IPS DF 6.9 (cell line): ENCODE measurements at regions not wholly inside any gene's neighbourhood (a gene's known extent, or its start where the extent isn't known, plus 50 kb on each side); places are given as distances from the start of the nearest gene placed in this dataset.

Experiments used
- DNase-seq: peaks from one replicate; pipeline ENCODE4 v3.0.0-alpha.2; 2013; ENCODE audit warnings: low read depth, low spot score
- H3K27ac ChIP-seq: one replicate; pipeline ENCODE4 v1.5.1; 2013; ENCODE audit warnings: low read length, control low read depth
- H3K27me3 ChIP-seq: 2 replicates; pipeline ENCODE4 v1.6.1; 2013; ENCODE audit warnings: mild to moderate bottlenecking, low read length; ENCODE audit not compliant: control insufficient read depth, insufficient read depth
- H3K36me3 ChIP-seq: 2 replicates; pipeline ENCODE4 v1.6.1; 2013; ENCODE audit warnings: low read length; ENCODE audit not compliant: control insufficient read depth, insufficient read depth
- H3K4me1 ChIP-seq: 2 replicates; pipeline ENCODE4 v1.6.1; 2013; ENCODE audit warnings: low read length; ENCODE audit not compliant: control insufficient read depth, insufficient read depth
- H3K4me3 ChIP-seq: 2 replicates; pipeline ENCODE4 v1.5.1; 2013; ENCODE audit warnings: mild to moderate bottlenecking, low read length
- H3K9me3 ChIP-seq: 2 replicates; pipeline ENCODE4 v1.6.1; 2013; ENCODE audit warnings: low read length, inconsistent platforms; ENCODE audit not compliant: control insufficient read depth, insufficient read depth
- WGBS: extraction: QIAGEN DNeasy Blood & Tissue Kit; methylation state at CpG from one replicate; pipeline ENCODE4 v1.1.7; 2013; ENCODE audit warnings: mixed read lengths, missing lambda C conversion rate; ENCODE audit not compliant: insufficient read length, insufficient coverage; 5-methylcytosine and 5-hydroxymethylcytosine counted together

DNA sequence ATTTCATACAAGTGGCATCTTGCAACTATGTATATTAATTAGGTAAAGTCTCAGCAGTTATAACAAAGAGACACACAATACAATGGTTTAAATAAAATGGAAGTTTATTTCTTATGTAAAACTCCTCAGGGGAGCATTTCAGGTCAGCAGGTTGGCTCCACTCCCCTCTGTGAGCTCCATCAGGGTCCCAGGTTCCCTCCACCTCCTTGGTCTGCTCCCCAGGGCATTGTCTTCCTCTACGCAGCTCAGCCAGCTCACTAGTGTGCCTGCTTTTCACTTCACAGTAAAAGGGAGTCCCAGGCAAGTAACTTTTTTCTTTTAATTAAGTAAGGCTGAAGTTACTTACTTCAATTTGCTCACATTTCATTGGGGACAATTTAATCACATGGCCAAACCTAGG, 135.3 kb upstream of the FNDC3A start:
- no peaks in the 10 kb centered on the region for H3K4me1 ChIP-seq
- H3K4me3 ChIP-seq = no peak overlapping the region
- H3K9me3 ChIP-seq = no peaks in the 10 kb centered on the region
- no peaks in the 10 kb centered on the region for H3K36me3 ChIP-seq
- no peaks in the 10 kb centered on the region for H3K27me3 ChIP-seq
- no peak for DNase-seq
- no peak overlapping the region for H3K27ac ChIP-seq
- no CpG with 5 or more reads among the region's 1 CpG for WGBS

DNA sequence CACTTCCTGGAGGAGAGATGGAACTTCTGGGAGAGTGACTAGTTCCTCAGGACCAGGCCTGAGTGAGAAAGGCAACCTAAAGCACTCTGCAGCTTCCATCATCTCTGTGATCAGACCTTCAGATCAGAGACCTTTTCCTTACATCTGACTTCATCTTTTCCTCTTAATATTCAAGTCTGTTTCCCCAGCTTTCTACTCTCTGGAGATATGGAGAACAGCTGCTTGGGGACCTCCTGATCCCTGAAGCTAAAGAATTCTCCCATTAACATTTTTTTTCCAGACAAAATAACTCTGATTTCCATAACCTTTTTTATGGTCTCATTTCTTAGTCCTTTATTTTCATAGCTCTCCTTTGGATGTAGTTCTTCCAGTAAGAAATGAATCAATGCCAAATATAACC, 133.4 kb upstream of the FNDC3A start:
- no peaks in the 10 kb centered on the region for H3K9me3 ChIP-seq
- H3K27me3 ChIP-seq = no peaks in the 10 kb centered on the region
- H3K4me3 ChIP-seq = no peak overlapping the region
- no peak overlapping the region for H3K27ac ChIP-seq
- no peaks in the 10 kb centered on the region for H3K36me3 ChIP-seq
- no peaks in the 10 kb centered on the region for H3K4me1 ChIP-seq
- DNase-seq = no peak

DNA sequence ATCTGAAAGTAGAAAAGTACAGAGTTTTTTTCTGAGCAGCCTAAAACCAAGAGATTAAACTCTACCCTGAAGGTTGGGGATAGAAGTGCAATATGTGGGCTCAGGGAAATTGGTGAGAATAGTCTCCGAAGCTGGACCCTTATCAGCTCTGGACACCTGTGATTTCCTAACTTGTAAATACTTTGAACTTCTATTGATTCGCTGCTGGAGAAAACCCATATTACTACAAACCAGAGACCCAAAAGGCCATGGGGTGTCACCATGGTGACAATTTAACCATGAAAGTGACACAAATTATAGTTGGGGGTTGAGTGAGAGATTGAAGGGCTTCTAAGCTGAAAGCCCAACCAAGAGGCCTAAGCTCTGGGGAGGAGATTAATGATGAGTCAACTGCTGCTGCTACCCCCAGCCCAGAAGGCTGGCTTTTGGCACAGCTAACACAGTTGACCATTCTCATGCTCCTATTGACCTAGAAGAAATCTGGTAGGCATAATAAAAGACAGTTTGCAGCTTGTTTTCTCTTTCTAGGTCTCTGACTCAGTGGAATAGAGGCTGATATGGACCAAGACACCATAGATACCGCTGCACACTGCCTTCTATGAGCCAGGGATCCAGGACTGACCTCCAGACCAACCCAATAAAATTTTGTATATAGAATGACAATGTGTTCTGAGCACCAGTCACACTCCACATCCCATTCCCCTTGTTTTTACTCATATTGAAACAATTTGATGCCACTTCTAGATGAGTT, 131.9 kb upstream of the FNDC3A start:
- H3K27me3 ChIP-seq = no peaks in the 10 kb centered on the region
- H3K9me3 ChIP-seq = no peaks in the 10 kb centered on the region
- no peak for DNase-seq
- H3K4me3 ChIP-seq = no peak overlapping the region
- no peaks in the 10 kb centered on the region for H3K36me3 ChIP-seq
- no peaks in the 10 kb centered on the region for H3K4me1 ChIP-seq
- WGBS = no CpG with 5 or more reads among the region's 3 CpGs
- no peak overlapping the region for H3K27ac ChIP-seq

DNA sequence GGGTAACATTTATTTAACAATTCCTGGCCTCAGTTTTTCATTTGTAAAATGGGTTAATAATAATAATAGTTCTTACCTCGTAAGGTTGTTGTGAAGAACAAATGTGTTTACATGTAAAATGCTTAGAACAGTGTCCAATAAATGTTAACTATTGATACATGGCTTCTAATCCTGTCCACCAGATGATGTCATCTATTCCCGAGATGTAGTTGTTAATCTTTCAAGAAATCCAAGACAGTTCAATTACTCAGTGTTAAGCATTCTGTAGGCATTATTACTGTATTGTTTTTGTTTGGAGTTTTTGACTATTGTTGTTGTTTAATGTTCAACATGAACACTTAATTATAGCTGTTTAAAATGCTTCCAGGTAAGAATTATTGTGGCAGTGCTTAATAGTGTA, 131.0 kb upstream of the FNDC3A start:
- Histone ChIP-seq H3K4me1 (no peaks in the 10 kb centered on the region; the same call in 1 of the 2 replicates), H3K27ac (no peak overlapping the region), H3K27me3 (no peaks in the 10 kb centered on the region), H3K4me3 (no peak overlapping the region), H3K36me3 (no peaks in the 10 kb centered on the region), H3K9me3 (no peaks in the 10 kb centered on the region)
- DNase-seq = no peak
- no CpG with 5 or more reads among the region's 2 CpGs for WGBS

DNA sequence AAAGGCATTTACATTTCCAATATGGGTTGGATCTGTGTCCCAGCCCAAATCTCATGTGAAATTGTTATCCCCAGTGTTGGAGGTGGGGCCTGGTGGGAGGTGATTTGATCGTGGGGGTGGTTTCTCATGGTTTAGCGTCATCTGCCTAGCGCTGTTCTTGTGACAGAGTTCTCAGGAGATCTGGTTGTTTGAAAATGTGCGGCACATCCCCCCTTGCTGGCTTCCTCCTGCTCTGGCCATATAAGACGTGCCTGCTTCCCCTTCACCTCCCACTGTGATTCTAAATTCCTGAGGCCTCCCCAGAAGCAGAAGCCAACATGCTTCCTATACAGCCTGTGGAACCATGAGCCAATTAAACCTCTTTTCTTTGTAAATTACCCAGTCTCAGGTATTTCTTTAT, 126.2 kb upstream of the FNDC3A start:
- no peaks in the 10 kb centered on the region for H3K9me3 ChIP-seq
- H3K36me3 ChIP-seq = no peaks in the 10 kb centered on the region
- WGBS = no CpG with 5 or more reads among the region's 5 CpGs
- no peak overlapping the region for H3K4me3 ChIP-seq
- no peaks in the 10 kb centered on the region; the same call in 1 of the 2 replicates for H3K4me1 ChIP-seq
- H3K27me3 ChIP-seq = no peaks in the 10 kb centered on the region
- no peak for DNase-seq
- H3K27ac ChIP-seq = no peak overlapping the region

DNA sequence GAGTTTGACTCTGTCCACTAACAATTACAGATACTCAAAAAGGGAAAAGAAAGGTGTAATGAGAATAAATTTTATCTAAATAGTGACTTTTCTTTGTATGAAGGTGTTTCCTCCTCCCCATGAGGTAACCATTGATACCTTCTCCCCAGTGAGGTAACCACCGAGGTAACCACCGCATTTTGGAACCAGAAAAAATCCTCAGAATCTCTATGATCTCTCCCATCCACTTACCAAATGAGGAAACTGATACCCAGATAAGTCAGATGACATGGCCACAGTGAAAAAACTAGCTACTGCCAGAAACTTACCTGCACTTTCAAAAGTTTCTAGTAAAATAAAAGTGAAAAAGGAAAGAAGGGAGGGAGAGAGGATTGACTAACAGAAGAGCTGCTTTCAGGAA, 124.0 kb upstream of the FNDC3A start:
- Histone ChIP-seq H3K36me3 (no peaks in the 10 kb centered on the region), H3K27me3 (no peaks in the 10 kb centered on the region), H3K9me3 (no peaks in the 10 kb centered on the region), H3K27ac (no peak overlapping the region), H3K4me1 (no peaks in the 10 kb centered on the region; the same call in 1 of the 2 replicates), H3K4me3 (no peak overlapping the region)
- WGBS = no CpG with 5 or more reads among the region's 2 CpGs
- DNase-seq = no peak

DNA sequence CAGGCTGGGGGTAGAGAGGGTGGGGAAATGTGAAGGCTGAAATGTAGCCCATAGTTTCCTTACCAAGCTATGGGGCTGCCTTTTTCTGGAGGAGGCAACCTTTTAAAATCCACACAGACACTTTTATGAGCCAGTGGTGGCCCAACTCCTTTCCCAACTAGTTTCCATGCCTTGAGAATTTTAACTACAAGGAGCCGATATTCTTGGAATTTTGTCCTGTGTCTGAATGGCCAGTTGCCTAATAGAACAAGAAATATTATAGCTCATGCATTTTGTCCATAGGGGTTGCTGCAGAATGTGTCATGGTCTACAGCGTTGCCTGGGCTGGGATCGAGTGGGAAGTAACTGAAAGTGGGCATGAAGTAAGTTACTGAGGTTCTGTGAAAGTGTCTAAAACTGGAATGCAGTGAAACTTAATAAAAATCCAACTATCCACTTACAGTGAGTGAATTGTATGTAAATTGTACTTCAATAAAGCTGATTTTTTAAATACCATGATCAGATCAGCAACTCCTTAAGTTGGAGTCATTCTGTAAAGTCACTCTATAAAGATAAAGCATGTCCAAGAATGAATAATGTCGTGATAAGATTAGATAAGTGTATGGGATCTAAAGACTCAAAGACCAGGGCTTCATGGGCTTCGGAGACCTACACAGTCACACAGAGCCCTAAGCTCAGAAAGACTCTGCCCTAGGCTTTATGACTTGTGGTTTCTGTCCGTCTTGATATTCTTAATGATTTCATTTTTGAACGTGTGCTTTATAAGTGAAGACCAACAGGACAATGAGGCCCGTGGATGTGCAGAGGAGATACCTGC, 122.6 kb upstream of the FNDC3A start:
- DNase-seq = no peak
- H3K4me3 ChIP-seq = no peak overlapping the region
- no peaks in the 10 kb centered on the region for H3K36me3 ChIP-seq
- H3K27me3 ChIP-seq = no peaks in the 10 kb centered on the region
- no CpG with 5 or more reads among the region's 8 CpGs for WGBS
- no peaks in the 10 kb centered on the region for H3K9me3 ChIP-seq
- no peak overlapping the region for H3K27ac ChIP-seq
- no peaks in the 10 kb centered on the region; the same call in 1 of the 2 replicates for H3K4me1 ChIP-seq

DNA sequence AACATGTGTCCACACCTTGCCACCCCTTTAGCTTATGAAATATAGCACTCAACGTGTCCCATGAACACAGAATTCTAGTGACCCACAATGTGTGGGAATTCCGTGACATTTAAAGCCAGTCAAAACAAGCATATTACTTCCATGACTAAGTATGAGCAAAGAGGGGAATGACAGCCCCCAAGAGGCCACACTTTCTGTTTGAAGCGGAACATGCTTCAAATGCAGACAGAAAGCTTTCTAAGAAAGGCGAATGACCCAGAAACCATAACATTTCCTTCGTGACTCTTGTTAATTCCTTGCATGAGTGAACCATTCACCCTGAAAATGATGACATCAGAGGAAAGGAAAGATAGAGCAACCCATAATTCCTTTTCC, 122.0 kb upstream of the FNDC3A start:
- H3K36me3 ChIP-seq = no peaks in the 10 kb centered on the region
- no peak overlapping the region for H3K4me3 ChIP-seq
- H3K27ac ChIP-seq = no peak overlapping the region
- H3K9me3 ChIP-seq = no peaks in the 10 kb centered on the region
- DNase-seq = no peak
- H3K27me3 ChIP-seq = no peaks in the 10 kb centered on the region
- H3K4me1 ChIP-seq = no peaks in the 10 kb centered on the region; the same call in 1 of the 2 replicates
- WGBS = no CpG with 5 or more reads among the region's 5 CpGs

DNA sequence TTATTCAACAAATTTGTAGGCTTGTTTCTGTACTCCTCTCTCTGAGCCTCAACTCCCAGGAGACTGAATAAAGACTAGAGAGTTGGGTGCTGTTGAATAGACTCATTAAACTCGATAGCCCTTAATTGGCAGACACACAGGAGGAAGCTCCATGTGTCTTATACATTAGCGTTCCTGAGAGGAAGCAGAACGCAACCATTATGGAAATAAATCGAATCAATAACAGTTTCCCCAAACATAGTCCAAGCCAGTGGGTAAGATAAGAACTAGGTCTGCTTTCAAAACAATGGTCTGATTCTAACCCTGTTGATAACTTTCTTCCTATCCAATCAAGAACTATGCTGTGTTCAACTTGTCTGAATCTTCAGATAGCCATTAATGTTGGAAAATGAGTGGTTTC, 118.1 kb upstream of the FNDC3A start:
- Histone ChIP-seq H3K9me3 (no peaks in the 10 kb centered on the region), H3K36me3 (no peaks in the 10 kb centered on the region), H3K27me3 (no peaks in the 10 kb centered on the region), H3K4me3 (no peak overlapping the region), H3K4me1 (peaks cover 2% of the 10 kb centered on the region; the same call in 1 of the 2 replicates), H3K27ac (no peak overlapping the region)
- WGBS = no CpG with 5 or more reads among the region's 4 CpGs
- DNase-seq = no peak

DNA sequence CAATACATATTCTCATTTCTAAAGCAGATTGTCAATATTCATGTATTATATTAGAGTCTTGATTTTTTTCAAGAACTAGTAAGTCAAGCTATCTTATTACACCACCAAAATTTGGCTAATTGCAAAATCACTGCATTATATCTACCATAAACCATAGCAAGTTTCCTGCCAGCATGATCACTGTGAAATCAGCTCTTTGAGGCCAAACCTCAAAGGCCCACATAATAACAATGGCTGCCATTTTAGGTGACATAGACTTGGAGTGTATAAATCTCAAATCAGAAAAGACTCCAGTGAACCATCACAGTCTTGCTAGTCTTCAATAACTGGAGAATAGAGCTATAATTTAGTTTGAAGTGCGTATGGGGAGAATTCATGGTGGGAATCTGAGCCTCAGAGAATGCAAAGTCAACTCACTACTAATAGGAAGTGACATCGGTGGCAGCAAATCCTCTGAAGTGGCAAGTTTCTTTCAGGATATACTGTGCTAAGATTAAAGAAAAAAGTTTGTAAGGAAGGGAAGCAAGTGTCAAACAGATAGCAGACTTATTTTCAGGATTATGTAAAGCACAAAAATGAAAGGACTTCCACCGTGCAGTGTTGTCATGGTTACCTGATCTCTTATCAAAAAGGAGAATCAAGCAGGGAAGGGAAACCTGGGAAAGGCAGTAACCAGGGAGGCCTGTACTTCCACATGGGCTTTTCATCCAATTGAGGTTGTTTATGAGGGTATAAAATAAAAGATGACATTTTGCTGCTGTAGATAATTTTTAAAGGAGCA, 117.4 kb upstream of the FNDC3A start:
- H3K9me3 ChIP-seq = no peaks in the 10 kb centered on the region
- H3K4me1 ChIP-seq = peaks cover 2% of the 10 kb centered on the region; the same call in 1 of the 2 replicates
- no peak overlapping the region for H3K4me3 ChIP-seq
- no CpG with 5 or more reads among the region's 3 CpGs for WGBS
- H3K27ac ChIP-seq = no peak overlapping the region
- no peaks in the 10 kb centered on the region for H3K36me3 ChIP-seq
- H3K27me3 ChIP-seq = no peaks in the 10 kb centered on the region
- DNase-seq = no peak
